ENCODE measurements at regions not wholly inside any gene's neighbourhood (a gene's known extent, or its start where the extent isn't known, plus 50 kb on each side); places are given as distances from the start of the nearest gene placed in this dataset.

DNA sequence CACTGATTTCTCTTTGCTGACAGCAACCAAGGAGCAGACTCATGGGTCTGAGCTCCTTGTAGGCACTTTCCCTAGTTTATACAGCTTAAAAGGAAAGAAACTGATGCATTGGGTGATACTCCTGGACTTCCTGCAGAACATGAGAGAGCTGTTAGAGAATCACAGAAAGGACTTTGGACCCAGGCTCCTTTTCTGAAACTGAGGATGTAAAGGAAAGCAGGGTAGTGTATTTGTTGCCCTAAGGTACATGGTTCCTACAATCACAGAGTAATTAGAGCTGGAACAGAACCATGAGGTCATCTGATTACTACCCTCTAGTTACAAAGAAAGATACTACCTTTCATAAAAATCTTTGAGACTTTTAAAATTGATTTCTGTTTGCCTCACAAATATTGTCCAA, 477.1 kb upstream of the SPTLC3 start:
- Histone ChIP-seq H3K27ac (ENCODE audit: extremely low read depth, low read depth, low read length) (no peak overlapping the region), H3K36me3 (ENCODE audit: control insufficient read depth, insufficient read depth, low read length) (no peaks in the 10 kb centered on the region), H3K27me3 (ENCODE audit: control insufficient read depth in 2 of 2, insufficient read depth in 2 of 2, low read length in 2 of 2) (no peaks in the 10 kb centered on the region), H3K4me3 (no peak overlapping the region), H3K9me1 (ENCODE audit: control insufficient read depth, insufficient read depth, low read length) (no peaks in the 10 kb centered on the region), H2AFZ (ENCODE audit: low read depth, low read length) (no peak overlapping the region), H3K9me3 (replicated peaks; ENCODE audit: control insufficient read depth, insufficient read depth, low read depth, low read length) (no peaks in the 10 kb centered on the region), H3K4me1 (replicated peaks in 1 of 2; ENCODE audit: control insufficient read depth in 2 of 2, insufficient read depth in 2 of 2, low read length in 2 of 2) (no peaks in the 10 kb centered on the region), H4K20me1 (replicated peaks; ENCODE audit: control insufficient read depth, insufficient read depth, low read length) (no peaks in the 10 kb centered on the region), H3K9ac (ENCODE audit: insufficient read depth in 1 of 2, low read depth in 2 of 2, low read length in 2 of 2) (no peak overlapping the region), H3K79me2 (ENCODE audit: control insufficient read depth, insufficient read depth, low read length) (no peaks in the 10 kb centered on the region), H3K4me2 (ENCODE audit: insufficient read depth, low read length) (no peak overlapping the region)
- ChIA-PET POLR2A (no interaction called here), CTCF (ENCODE audit: low intra/inter-chr PET ratio) (no interaction called here)
- ATAC-seq, result no peak
- in situ Hi-C loops (cut with MboI), result no loop called here
- DNase-seq (ENCODE audit: extremely low read depth in 1 of 4, low spot score in 3 of 4), result no peak
- FAIRE-seq, result no peak
- intact Hi-C loops (cut with micrococcal nuclease), result no loop called here
- BruUV-seq (replicated peaks), result no TSS peak
- TF ChIP-seq MAFG (tag; conservative IDR thresholded peaks at IDR 0.05) (no peak), POLR2B (IDR thresholded peaks at IDR 0.05; ENCODE audit: low read depth, partially characterized antibody) (no peak), RBM17 (IDR thresholded peaks at IDR 0.05; ENCODE audit: borderline replicate concordance, low read depth, low read length) (no peak), ZNF696 (CRISPR knock-in tag; conservative IDR thresholded peaks at IDR 0.05) (no peak), HNRNPH1 (optimal IDR thresholded peaks at IDR 0.05; ENCODE audit: low read depth, low read length) (no peak), SMARCC2 (IDR thresholded peaks at IDR 0.05; ENCODE audit: low read depth) (no peak), SRSF9 (IDR thresholded peaks at IDR 0.05; ENCODE audit: borderline replicate concordance, low read depth, low read length) (no peak), PHB (CRISPR knock-in tag; IDR thresholded peaks at IDR 0.05) (no peak), U2AF1 (optimal IDR thresholded peaks at IDR 0.05; ENCODE audit: low read depth, low read length) (no peak), DPF2 (IDR thresholded peaks at IDR 0.05) (no peak)
- TF ChIP-seq, protein P1, sequence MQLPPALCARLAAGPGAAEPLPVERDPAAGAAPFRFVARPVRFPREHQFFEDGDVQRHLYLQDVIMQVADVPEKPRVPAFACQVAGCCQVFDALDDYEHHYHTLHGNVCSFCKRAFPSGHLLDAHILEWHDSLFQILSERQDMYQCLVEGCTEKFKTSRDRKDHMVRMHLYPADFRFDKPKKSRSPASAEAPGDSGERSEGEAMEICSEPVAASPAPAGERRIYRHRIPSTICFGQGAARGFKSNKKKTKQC (CRISPR knock-in tag; IDR thresholded peaks at IDR 0.05), result no peak
- TF ChIP-seq, protein P2, sequence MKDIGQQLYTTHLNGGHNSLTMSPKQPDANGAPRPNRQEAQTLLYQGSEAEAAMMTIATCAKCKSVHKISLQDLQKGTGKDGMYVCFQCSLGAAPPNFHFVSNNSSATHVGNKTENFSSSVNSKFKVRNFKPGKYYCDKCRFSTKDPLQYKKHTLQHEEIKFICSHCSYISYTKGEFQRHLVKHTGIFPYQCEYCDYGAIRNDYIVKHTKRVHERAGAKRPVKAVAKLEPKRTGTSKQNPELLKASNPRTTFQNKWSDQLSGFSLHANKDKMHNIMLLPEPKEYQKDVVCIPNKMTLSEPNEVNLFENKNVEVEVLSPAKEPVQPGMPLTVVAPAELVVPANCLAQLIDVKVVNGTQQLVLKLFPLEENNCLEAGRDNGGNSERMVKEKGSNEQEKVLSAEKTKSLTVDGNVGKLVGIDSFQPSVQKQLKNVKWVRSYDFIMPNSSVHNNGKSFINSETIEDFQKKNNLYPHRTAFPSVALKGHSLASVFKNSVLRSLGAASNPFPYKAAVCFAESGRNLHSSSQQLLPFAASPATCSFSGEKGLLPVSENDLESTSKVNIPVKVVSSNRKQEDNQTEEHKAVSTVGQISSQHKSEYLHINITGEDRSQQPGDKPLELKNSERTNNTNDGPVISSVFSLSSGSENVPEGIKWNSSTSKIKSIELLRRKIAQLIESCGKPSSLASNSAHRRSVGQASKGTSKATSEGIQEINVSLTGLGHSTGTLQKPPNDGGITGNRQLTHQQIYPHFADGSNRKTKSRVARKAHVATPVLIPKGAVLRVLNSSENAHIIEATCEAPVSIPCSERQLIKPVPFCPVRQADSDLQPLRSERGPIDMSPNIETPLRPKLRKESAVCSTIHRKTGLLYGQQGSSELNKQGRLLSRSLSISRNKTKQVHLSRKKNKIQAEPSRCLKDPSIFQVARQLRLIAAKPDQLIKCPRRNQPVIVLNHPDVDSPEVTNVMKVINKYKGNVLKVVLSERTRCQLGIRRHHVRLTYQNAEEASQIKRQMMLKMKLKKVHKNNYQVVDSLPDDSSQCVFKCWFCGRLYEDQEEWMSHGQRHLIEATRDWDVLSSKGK (CRISPR knock-in tag; IDR thresholded peaks at IDR 0.05), result no peak
- TF ChIP-seq, protein P3, sequence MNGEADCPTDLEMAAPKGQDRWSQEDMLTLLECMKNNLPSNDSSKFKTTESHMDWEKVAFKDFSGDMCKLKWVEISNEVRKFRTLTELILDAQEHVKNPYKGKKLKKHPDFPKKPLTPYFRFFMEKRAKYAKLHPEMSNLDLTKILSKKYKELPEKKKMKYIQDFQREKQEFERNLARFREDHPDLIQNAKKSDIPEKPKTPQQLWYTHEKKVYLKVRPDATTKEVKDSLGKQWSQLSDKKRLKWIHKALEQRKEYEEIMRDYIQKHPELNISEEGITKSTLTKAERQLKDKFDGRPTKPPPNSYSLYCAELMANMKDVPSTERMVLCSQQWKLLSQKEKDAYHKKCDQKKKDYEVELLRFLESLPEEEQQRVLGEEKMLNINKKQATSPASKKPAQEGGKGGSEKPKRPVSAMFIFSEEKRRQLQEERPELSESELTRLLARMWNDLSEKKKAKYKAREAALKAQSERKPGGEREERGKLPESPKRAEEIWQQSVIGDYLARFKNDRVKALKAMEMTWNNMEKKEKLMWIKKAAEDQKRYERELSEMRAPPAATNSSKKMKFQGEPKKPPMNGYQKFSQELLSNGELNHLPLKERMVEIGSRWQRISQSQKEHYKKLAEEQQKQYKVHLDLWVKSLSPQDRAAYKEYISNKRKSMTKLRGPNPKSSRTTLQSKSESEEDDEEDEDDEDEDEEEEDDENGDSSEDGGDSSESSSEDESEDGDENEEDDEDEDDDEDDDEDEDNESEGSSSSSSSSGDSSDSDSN (IDR thresholded peaks at IDR 0.05; ENCODE audit: borderline replicate concordance in 1 of 2, low read depth in 2 of 2, low read length in 2 of 2), result no peak
- TF ChIP-seq, protein P4, sequence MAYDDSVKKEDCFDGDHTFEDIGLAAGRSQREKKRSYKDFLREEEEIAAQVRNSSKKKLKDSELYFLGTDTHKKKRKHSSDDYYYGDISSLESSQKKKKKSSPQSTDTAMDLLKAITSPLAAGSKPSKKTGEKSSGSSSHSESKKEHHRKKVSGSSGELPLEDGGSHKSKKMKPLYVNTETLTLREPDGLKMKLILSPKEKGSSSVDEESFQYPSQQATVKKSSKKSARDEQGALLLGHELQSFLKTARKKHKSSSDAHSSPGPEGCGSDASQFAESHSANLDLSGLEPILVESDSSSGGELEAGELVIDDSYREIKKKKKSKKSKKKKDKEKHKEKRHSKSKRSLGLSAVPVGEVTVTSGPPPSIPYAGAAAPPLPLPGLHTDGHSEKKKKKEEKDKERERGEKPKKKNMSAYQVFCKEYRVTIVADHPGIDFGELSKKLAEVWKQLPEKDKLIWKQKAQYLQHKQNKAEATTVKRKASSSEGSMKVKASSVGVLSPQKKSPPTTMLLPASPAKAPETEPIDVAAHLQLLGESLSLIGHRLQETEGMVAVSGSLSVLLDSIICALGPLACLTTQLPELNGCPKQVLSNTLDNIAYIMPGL (CRISPR knock-in tag; IDR thresholded peaks at IDR 0.05), result no peak
